Keratinocyte (primary cell): ENCODE measurements at regions not wholly inside any gene's neighbourhood (a gene's known extent, or its start where the extent isn't known, plus 50 kb on each side); places are given as distances from the start of the nearest gene placed in this dataset.

Source experiments
- DNase-seq: peaks from one replicate; pipeline ENCODE4 v3.0.0-alpha.2; 2011; ENCODE audit warnings: low read depth, missing footprints, low spot score
- FAIRE-seq: peaks from 2 replicates; lab custom pipeline; 2011; peaks lifted over from hg19 to GRCh38; lab: Jason Lieb, UNC
- H2AFZ ChIP-seq: 2 replicates; pipeline ENCODE4 v1.6.0; 2012; ENCODE audit warnings: low read length, control low read depth, inconsistent platforms; ENCODE audit not compliant: control insufficient read depth
- H3K27ac ChIP-seq: 2 replicates; pipeline ENCODE4 v1.5.1; 2011; ENCODE audit warnings: low read length; ENCODE audit not compliant: control insufficient read depth, insufficient read depth
- H3K27me3 ChIP-seq: 3 replicates; pipeline ENCODE4 v1.6.0; 2011; ENCODE audit warnings: low read length; ENCODE audit not compliant: control insufficient read depth, insufficient read depth; ENCODE audit errors: extremely low read depth
- H3K36me3 ChIP-seq, 2 experiments: 2 replicates in 1 of 2; 3 replicates in 1 of 2; pipeline ENCODE4 v1.5.1; 2011; ENCODE audit warnings: low read length in 2 of 2, mild to moderate bottlenecking in 1 of 2; ENCODE audit not compliant: control insufficient read depth in 2 of 2, insufficient read depth in 2 of 2; ENCODE audit errors: extremely low read depth in 1 of 2
- H3K4me1 ChIP-seq: 3 replicates; pipeline ENCODE4 v1.5.1; 2011; ENCODE audit warnings: low read length; ENCODE audit not compliant: control insufficient read depth, insufficient read depth; ENCODE audit errors: extremely low read depth
- H3K4me2 ChIP-seq: 3 replicates; pipeline ENCODE4 v1.6.0; 2011; ENCODE audit warnings: low read depth, low read length; ENCODE audit not compliant: control insufficient read depth, insufficient read depth; ENCODE audit errors: extremely low read depth
- H3K4me3 ChIP-seq, 3 experiments: fragments of 200-600 bp in 1 of 3; sonication (generic) in 1 of 3; 2 replicates in 2 of 3; 3 replicates in 1 of 3; pipeline ENCODE4 v1.5.1; 2011 to 2016; ENCODE audit warnings: low read length in 3 of 3, mild to moderate bottlenecking in 3 of 3, control low read depth in 2 of 3, inconsistent platforms in 1 of 3, low read depth in 1 of 3, mixed read lengths in 1 of 3, mixed run types in 1 of 3, moderate library complexity in 1 of 3; ENCODE audit not compliant: control insufficient read depth in 2 of 3, insufficient read depth in 2 of 3; ENCODE audit errors: extremely low read depth in 1 of 3
- H3K79me2 ChIP-seq: 2 replicates; pipeline ENCODE4 v1.6.0; 2012; ENCODE audit warnings: low read length; ENCODE audit not compliant: control insufficient read depth, insufficient read depth
- H3K9ac ChIP-seq: 3 replicates; pipeline ENCODE4 v1.6.0; 2011; ENCODE audit warnings: low read length; ENCODE audit not compliant: control insufficient read depth, insufficient read depth; ENCODE audit errors: extremely low read depth
- H3K9me1 ChIP-seq: 3 replicates; pipeline ENCODE4 v1.6.0; 2011; ENCODE audit warnings: low read length; ENCODE audit not compliant: control insufficient read depth, insufficient read depth; ENCODE audit errors: extremely low read depth
- H3K9me3 ChIP-seq: 2 replicates; pipeline ENCODE4 v1.5.1; 2012; ENCODE audit warnings: low read depth, low read length; ENCODE audit not compliant: control insufficient read depth
- H4K20me1 ChIP-seq: 3 replicates; pipeline ENCODE4 v1.6.0; 2011; ENCODE audit warnings: low read length; ENCODE audit not compliant: control insufficient read depth, insufficient read depth; ENCODE audit errors: extremely low read depth
- EZH2 ChIP-seq: IDR thresholded peaks from one replicate; pipeline ENCODE4 v1.6.1; 2012; ENCODE audit warnings: inconsistent platforms, mild to moderate bottlenecking, low read length, moderate library complexity
- dilution Hi-C: fragments of 300-500 bp; cut with MboI; formaldehyde crosslinking; loops from one replicate; pipeline ENCODE4 v1.7.0; 2020; ENCODE audit warnings: low sequenced_read_pairs; ENCODE audit not compliant: extremely low pct_ligation_motif_present
- TF ChIP-seq, protein P1 (sequence below), 3 experiments: IDR thresholded peaks in 1 of 3; conservative IDR thresholded peaks in 1 of 3; optimal IDR thresholded peaks in 1 of 3; 2 replicates in 2 of 3; 3 replicates in 1 of 3; pipeline versions ENCODE3 to v1.5.1; 2011; ENCODE audit warnings: low read length in 3 of 3, mild to moderate bottlenecking in 3 of 3, moderate library complexity in 2 of 3, control low read depth in 1 of 3, inconsistent platforms in 1 of 3; ENCODE audit not compliant: insufficient read depth in 2 of 3; ENCODE audit errors: extremely low read depth in 1 of 3

DNA sequence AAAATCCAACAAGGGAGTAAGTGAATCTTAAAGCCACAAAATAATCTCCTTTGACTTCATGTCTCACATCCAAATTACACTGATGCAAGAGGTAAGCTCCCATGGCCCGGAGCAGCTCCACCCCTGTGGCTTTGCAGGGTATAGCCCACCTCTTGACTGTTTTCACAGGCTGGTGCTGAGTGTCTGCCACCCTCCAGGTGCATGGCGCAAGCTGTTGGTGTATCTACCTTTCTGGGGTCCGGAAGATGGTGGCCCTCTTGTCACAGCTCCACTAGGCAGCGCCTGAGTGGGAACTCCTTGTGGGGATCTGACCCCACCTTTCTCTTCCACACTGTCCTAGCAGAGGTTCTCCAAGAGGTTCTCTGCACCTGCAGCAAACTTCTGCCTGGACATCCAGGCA lies 1051.1 kb upstream of the CDH6 start:
- H3K9me3 ChIP-seq, result no peaks in the 10 kb centered on the region
- no peaks in the 10 kb centered on the region for H3K36me3 ChIP-seq
- H3K9me1 ChIP-seq, result no peaks in the 10 kb centered on the region
- H3K4me2 ChIP-seq, result no peak overlapping the region
- H4K20me1 ChIP-seq, result no peaks in the 10 kb centered on the region
- no peak for DNase-seq
- no peak overlapping the region for H3K4me3 ChIP-seq
- TF ChIP-seq, protein P1, sequence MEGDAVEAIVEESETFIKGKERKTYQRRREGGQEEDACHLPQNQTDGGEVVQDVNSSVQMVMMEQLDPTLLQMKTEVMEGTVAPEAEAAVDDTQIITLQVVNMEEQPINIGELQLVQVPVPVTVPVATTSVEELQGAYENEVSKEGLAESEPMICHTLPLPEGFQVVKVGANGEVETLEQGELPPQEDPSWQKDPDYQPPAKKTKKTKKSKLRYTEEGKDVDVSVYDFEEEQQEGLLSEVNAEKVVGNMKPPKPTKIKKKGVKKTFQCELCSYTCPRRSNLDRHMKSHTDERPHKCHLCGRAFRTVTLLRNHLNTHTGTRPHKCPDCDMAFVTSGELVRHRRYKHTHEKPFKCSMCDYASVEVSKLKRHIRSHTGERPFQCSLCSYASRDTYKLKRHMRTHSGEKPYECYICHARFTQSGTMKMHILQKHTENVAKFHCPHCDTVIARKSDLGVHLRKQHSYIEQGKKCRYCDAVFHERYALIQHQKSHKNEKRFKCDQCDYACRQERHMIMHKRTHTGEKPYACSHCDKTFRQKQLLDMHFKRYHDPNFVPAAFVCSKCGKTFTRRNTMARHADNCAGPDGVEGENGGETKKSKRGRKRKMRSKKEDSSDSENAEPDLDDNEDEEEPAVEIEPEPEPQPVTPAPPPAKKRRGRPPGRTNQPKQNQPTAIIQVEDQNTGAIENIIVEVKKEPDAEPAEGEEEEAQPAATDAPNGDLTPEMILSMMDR (optimal IDR thresholded peaks at IDR 0.05 in 1 of 3, IDR thresholded peaks at IDR 0.05 in 1 of 3, conservative IDR thresholded peaks at IDR 0.05 in 1 of 3; ENCODE audit: extremely low read depth in 1 of 3, insufficient read depth in 2 of 3, low read length in 3 of 3), result no peak
- TF ChIP-seq EZH2, result no peak
- no peak overlapping the region for H3K27ac ChIP-seq
- no peak overlapping the region for H3K9ac ChIP-seq
- dilution Hi-C loops, result no loop called here
- no peaks in the 10 kb centered on the region for H3K79me2 ChIP-seq
- H3K4me1 ChIP-seq, result no peaks in the 10 kb centered on the region
- no peaks in the 10 kb centered on the region for H3K27me3 ChIP-seq
- H2AFZ ChIP-seq, result no peak overlapping the region
- no peak for FAIRE-seq

DNA sequence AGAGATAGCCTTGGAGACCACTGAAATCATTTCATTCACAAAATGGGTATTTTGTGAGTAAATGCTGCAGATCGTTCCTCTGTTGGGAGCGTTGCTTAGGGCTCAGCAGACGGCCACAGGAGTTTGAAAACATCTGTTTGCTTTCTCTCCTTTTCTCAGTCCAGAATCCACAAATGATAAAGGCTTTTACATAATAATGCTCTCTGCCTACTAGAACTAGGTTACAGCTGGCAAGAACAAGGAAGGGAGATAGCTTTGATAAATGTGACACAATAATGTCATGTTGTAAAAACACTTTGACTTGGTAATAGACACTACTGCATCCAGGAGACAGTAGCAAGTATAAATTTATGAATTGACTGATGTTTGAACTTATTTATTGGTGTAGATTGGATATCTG lies 1072.4 kb upstream of the CDH6 start:
- no peak for DNase-seq
- H3K4me3 ChIP-seq, result no peak overlapping the region
- no peaks in the 10 kb centered on the region for H3K79me2 ChIP-seq
- no peak for TF ChIP-seq EZH2
- TF ChIP-seq, protein P1 (optimal IDR thresholded peaks at IDR 0.05 in 1 of 3, IDR thresholded peaks at IDR 0.05 in 1 of 3, conservative IDR thresholded peaks at IDR 0.05 in 1 of 3; ENCODE audit: extremely low read depth in 1 of 3, insufficient read depth in 2 of 3, low read length in 3 of 3), result no peak
- FAIRE-seq, result no peak
- H3K27me3 ChIP-seq, result no peaks in the 10 kb centered on the region
- H3K9ac ChIP-seq, result no peak overlapping the region
- H3K36me3 ChIP-seq, result no peaks in the 10 kb centered on the region
- no peaks in the 10 kb centered on the region for H4K20me1 ChIP-seq
- no peaks in the 10 kb centered on the region for H3K9me3 ChIP-seq
- H3K9me1 ChIP-seq, result no peaks in the 10 kb centered on the region
- no peak overlapping the region for H3K4me2 ChIP-seq
- H2AFZ ChIP-seq, result no peak overlapping the region
- H3K27ac ChIP-seq, result no peak overlapping the region
- dilution Hi-C loops, result no loop called here
- H3K4me1 ChIP-seq, result no peaks in the 10 kb centered on the region
